ENCODE measurements at regions not wholly inside any gene's neighbourhood (a gene's known extent, or its start where the extent isn't known, plus 50 kb on each side); places are given as distances from the start of the nearest gene placed in this dataset.

- Histone ChIP-seq H3K36me3 (no peaks in the 10 kb centered on the region), H3K27me3 (ENCODE audit: low read depth) (peaks cover 10% of the 10 kb centered on the region), H3K27ac (no peak overlapping the region), H3K4me1 (no peaks in the 10 kb centered on the region), H3K4me3 (no peak overlapping the region), H3K9me3 (no peaks in the 10 kb centered on the region)
- ATAC-seq (peak in 1 of 2 donors; percentile 59), DNase-seq (no peak)
- no peak for TF ChIP-seq CTCF (IDR thresholded peaks at IDR 0.05)
- intact Hi-C loops (cut with DNase I) = no loop called here
Observed at GRCh38 chr11:45563810-45564209, 101.6 kb downstream of the CHST1 start.

- Histone ChIP-seq H3K9me3 (no peaks in the 10 kb centered on the region), H3K36me3 (no peaks in the 10 kb centered on the region), H3K27ac (no peak overlapping the region), H3K4me1 (no peaks in the 10 kb centered on the region), H3K4me3 (no peak overlapping the region), H3K27me3 (ENCODE audit: low read depth) (peaks cover 10% of the 10 kb centered on the region)
- ATAC-seq (no peak), DNase-seq (no peak)
- TF ChIP-seq CTCF (IDR thresholded peaks at IDR 0.05) = no peak
- intact Hi-C loops (cut with DNase I) = no loop called here
Observed at GRCh38 chr11:45563171-45563570, 102.3 kb downstream of the CHST1 start.

GRCh38 chr11:45560913-45561281 lies 104.5 kb downstream of the CHST1 start:
- no peak overlapping the region for H3K4me3 ChIP-seq
- H3K4me1 ChIP-seq = no peaks in the 10 kb centered on the region
- TF ChIP-seq CTCF (IDR thresholded peaks at IDR 0.05) = no peak
- DNase-seq (no peak), ATAC-seq (no peak)
- no peaks in the 10 kb centered on the region for H3K9me3 ChIP-seq
- no peak overlapping the region for H3K27ac ChIP-seq
- intact Hi-C loops (cut with DNase I) = no loop called here
- H3K36me3 ChIP-seq = no peaks in the 10 kb centered on the region
- peaks cover 10% of the 10 kb centered on the region for H3K27me3 ChIP-seq (ENCODE audit: low read depth)

- H3K4me3 ChIP-seq = no peak overlapping the region
- H3K27me3 ChIP-seq (ENCODE audit: low read depth) = peaks cover 10% of the 10 kb centered on the region
- H3K27ac ChIP-seq = no peak overlapping the region
- H3K36me3 ChIP-seq = no peaks in the 10 kb centered on the region
- H3K4me1 ChIP-seq = no peaks in the 10 kb centered on the region
- no peak for DNase-seq
- intact Hi-C loops (cut with DNase I) = no loop called here
- no peaks in the 10 kb centered on the region for H3K9me3 ChIP-seq
- no peak for TF ChIP-seq CTCF (IDR thresholded peaks at IDR 0.05)
- no peak for ATAC-seq
Observed at GRCh38 chr11:45560155-45560912, 105.1 kb downstream of the CHST1 start.

- no peaks in the 10 kb centered on the region for H3K36me3 ChIP-seq
- H3K27ac ChIP-seq = no peak overlapping the region
- DNase-seq = no peak
- H3K27me3 ChIP-seq (ENCODE audit: low read depth) = no peaks in the 10 kb centered on the region
- ATAC-seq = peak in 1 of 2 donors; percentile 17
- H3K4me3 ChIP-seq = no peak overlapping the region
- no peak for TF ChIP-seq CTCF (IDR thresholded peaks at IDR 0.05)
- no peaks in the 10 kb centered on the region for H3K9me3 ChIP-seq
- intact Hi-C loops (cut with DNase I) = no loop called here
- no peaks in the 10 kb centered on the region for H3K4me1 ChIP-seq
Observed at GRCh38 chr11:45556851-45557707, 108.3 kb downstream of the CHST1 start.
